Nephron progenitor cell (in vitro differentiated cells): ENCODE measurements at regions not wholly inside any gene's neighbourhood (a gene's known extent, or its start where the extent isn't known, plus 50 kb on each side); places are given as distances from the start of the nearest gene placed in this dataset.

Experiments
- DNase-seq: peaks from one replicate; pipeline ENCODE4 v3.0.0; 2021
- H3K27ac Mint-ChIP-seq: 2 replicates; pipeline ENCODE4 v1.8.0; 2021; ENCODE audit warnings: mild to moderate bottlenecking, moderate library complexity, mixed read lengths
- H3K27me3 Mint-ChIP-seq: 2 replicates; pipeline ENCODE4 v1.8.0; 2021; ENCODE audit warnings: mild to moderate bottlenecking, low read depth, mixed read lengths; ENCODE audit not compliant: poor library complexity
- H3K36me3 Mint-ChIP-seq: 2 replicates; pipeline ENCODE4 v1.8.0; 2021; ENCODE audit warnings: low read depth, mixed read lengths
- H3K4me1 Mint-ChIP-seq: 2 replicates; pipeline ENCODE4 v1.8.0; 2021; ENCODE audit warnings: mixed read lengths
- H3K4me3 Mint-ChIP-seq: 2 replicates; pipeline ENCODE4 v1.8.0; 2021; ENCODE audit warnings: mild to moderate bottlenecking, moderate library complexity, mixed read lengths
- H3K9me3 Mint-ChIP-seq: 2 replicates; pipeline ENCODE4 v1.8.0; 2021; ENCODE audit warnings: mild to moderate bottlenecking, moderate library complexity, mixed read lengths
- TF ChIP-seq, protein P1 (sequence below): fragments of 200-600 bp; sonication (generic); IDR thresholded peaks from 2 replicates; pipeline ENCODE4 v1.5.0; 2021; ENCODE audit warnings: antibody characterized with exemption

DNA sequence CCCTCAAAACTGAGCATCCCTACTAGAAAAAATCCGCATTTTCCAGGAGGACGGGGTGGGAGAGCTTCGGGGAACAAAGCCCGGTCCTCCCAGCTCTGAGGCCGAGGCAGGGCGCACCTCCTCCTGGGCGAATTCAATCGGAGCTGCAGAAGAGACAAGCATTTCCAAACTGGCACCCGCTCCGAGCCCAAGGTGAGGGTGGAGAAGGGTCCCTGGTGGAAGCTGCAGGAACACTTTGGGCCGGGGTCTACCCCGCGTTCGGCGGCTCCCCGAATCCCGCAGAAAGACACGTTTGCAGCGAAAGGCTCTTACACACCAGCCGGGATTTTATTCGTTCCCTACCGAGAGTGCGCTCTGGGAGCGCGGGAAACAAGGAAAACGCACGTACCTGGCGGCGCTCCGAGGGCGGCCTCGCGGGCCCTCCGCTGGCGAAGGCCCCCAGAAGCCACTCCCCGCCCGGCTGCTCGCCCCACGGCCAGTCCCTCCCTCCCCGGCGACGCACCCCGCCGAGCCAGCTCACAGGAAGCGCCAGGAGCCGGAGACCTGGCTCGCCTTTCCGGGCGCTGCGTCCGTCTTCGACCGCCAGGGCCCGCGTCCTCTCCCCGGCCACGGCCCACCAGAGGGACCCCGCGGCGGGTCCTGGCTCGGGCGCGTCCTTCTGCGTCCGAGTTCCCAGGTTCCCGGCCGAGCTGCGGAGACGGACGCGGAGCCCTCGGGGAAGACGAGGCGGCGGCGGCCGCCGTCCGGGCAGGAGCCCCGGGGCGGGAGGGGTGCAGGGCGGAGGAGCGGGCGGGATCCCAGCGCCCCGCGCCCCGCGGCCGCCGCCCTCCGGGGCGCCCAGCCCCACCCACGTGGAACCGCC lies 49.8 kb upstream of the BAHCC1 start:
- Mint-ChIP-seq H3K27ac (peak overlapping the region; percentile 69), H3K4me3 (peak overlapping the region; percentile 96), H3K36me3 (peaks cover 8% of the 10 kb centered on the region), H3K4me1 (peaks cover 45% of the 10 kb centered on the region), H3K27me3 (peaks cover 2% of the 10 kb centered on the region), H3K9me3 (no peaks in the 10 kb centered on the region)
- peak; percentile 75 for DNase-seq
- TF ChIP-seq, protein P1, sequence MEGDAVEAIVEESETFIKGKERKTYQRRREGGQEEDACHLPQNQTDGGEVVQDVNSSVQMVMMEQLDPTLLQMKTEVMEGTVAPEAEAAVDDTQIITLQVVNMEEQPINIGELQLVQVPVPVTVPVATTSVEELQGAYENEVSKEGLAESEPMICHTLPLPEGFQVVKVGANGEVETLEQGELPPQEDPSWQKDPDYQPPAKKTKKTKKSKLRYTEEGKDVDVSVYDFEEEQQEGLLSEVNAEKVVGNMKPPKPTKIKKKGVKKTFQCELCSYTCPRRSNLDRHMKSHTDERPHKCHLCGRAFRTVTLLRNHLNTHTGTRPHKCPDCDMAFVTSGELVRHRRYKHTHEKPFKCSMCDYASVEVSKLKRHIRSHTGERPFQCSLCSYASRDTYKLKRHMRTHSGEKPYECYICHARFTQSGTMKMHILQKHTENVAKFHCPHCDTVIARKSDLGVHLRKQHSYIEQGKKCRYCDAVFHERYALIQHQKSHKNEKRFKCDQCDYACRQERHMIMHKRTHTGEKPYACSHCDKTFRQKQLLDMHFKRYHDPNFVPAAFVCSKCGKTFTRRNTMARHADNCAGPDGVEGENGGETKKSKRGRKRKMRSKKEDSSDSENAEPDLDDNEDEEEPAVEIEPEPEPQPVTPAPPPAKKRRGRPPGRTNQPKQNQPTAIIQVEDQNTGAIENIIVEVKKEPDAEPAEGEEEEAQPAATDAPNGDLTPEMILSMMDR, result peak; percentile 5
